Fibroblast of lung (primary cell): ENCODE measurements at regions not wholly inside any gene's neighbourhood (a gene's known extent, or its start where the extent isn't known, plus 50 kb on each side); places are given as distances from the start of the nearest gene placed in this dataset.

Experiments
- DNase-seq, 2 donors: peaks; one replicate each; pipeline versions ENCODE4 v3.0.0 to v3.0.0-alpha.2; 2010; ENCODE audit warnings: low read depth in 2 of 2
- H2AFZ ChIP-seq: 2 replicates; pipeline ENCODE4 v1.5.1; 2012; ENCODE audit warnings: low read length, control low read depth, inconsistent platforms
- H3K27ac ChIP-seq: 2 replicates; pipeline ENCODE4 v1.5.1; 2011; ENCODE audit warnings: low read length, control low read depth; ENCODE audit not compliant: insufficient read depth
- H3K27me3 ChIP-seq: 2 replicates; pipeline ENCODE4 v1.5.1; 2011; ENCODE audit warnings: mild to moderate bottlenecking, low read length; ENCODE audit not compliant: control insufficient read depth, insufficient read depth
- H3K36me3 ChIP-seq: 2 replicates; pipeline ENCODE4 v1.5.1; 2011; ENCODE audit warnings: low read length; ENCODE audit not compliant: control insufficient read depth, insufficient read depth
- H3K4me1 ChIP-seq: 2 replicates; pipeline ENCODE4 v1.5.1; 2011; ENCODE audit warnings: low read length; ENCODE audit not compliant: control insufficient read depth, insufficient read depth; ENCODE audit errors: extremely low read depth
- H3K4me2 ChIP-seq: 2 replicates; pipeline ENCODE4 v1.5.1; 2011; ENCODE audit warnings: low read length, control low read depth; ENCODE audit not compliant: insufficient read depth; ENCODE audit errors: extremely low read depth
- H3K4me3 ChIP-seq, 4 experiments: fragments of 200-600 bp in 1 of 4; sonication (generic) in 1 of 4; replicated peaks in 1 of 4; 2 replicates each; pipeline ENCODE4 v1.5.1; 2011 to 2016; ENCODE audit warnings: low read length in 4 of 4, low read depth in 3 of 4, mild to moderate bottlenecking in 3 of 4, control low read depth in 2 of 4, inconsistent platforms in 1 of 4, mixed read lengths in 1 of 4; ENCODE audit not compliant: insufficient read depth in 1 of 4; ENCODE audit errors: control extremely low read depth in 1 of 4
- H3K79me2 ChIP-seq: 2 replicates; pipeline ENCODE4 v1.5.1; 2012; ENCODE audit warnings: mild to moderate bottlenecking, low read length, inconsistent platforms; ENCODE audit not compliant: control insufficient read depth, insufficient read depth
- H3K9ac ChIP-seq: 2 replicates; pipeline ENCODE4 v1.5.1; 2011; ENCODE audit warnings: mild to moderate bottlenecking, low read length, control low read depth; ENCODE audit not compliant: insufficient read depth
- H3K9me3 ChIP-seq: 2 replicates; pipeline ENCODE4 v1.5.1; 2012; ENCODE audit warnings: low read depth, low read length; ENCODE audit not compliant: control insufficient read depth, insufficient read depth
- H4K20me1 ChIP-seq: 2 replicates; pipeline ENCODE4 v1.5.1; 2011; ENCODE audit warnings: low read length; ENCODE audit not compliant: control insufficient read depth, insufficient read depth; ENCODE audit errors: extremely low read depth
- CTCF ChIP-seq, 2 donors: IDR thresholded peaks in 1 of 2; conservative IDR thresholded peaks in 1 of 2; 1 replicate in 1 of 2; 2 replicates in 1 of 2; pipeline ENCODE4 v1.5.1; 2011 to 2012; ENCODE audit warnings: low read length in 2 of 2, control low read depth in 1 of 2, inconsistent platforms in 1 of 2, low read depth in 1 of 2, mild to moderate bottlenecking in 1 of 2
- EZH2 ChIP-seq: IDR thresholded peaks from 2 replicates; pipeline ENCODE4 v1.5.1; 2012; ENCODE audit warnings: low read length, control low read depth, mild to moderate bottlenecking; ENCODE audit errors: missing control alignments

GRCh38 chr11:97973352-97973857, 1047.3 kb upstream of the CNTN5 start:
- no peaks in the 10 kb centered on the region for H4K20me1 ChIP-seq
- no peaks in the 10 kb centered on the region for H3K36me3 ChIP-seq
- no peaks in the 10 kb centered on the region for H3K27me3 ChIP-seq
- DNase-seq, result no peak
- no peak overlapping the region for H2AFZ ChIP-seq
- no peak overlapping the region for H3K4me3 ChIP-seq
- no peak overlapping the region for H3K27ac ChIP-seq
- no peak for TF ChIP-seq EZH2
- TF ChIP-seq CTCF (conservative IDR thresholded peaks at IDR 0.05 in 1 of 2, IDR thresholded peaks at IDR 0.05 in 1 of 2; ENCODE audit: low read depth in 1 of 2, low read length in 2 of 2), result no peak
- no peak overlapping the region for H3K9ac ChIP-seq
- H3K4me2 ChIP-seq, result no peak overlapping the region
- H3K9me3 ChIP-seq, result no peaks in the 10 kb centered on the region
- no peaks in the 10 kb centered on the region for H3K4me1 ChIP-seq
- H3K79me2 ChIP-seq, result no peaks in the 10 kb centered on the region

GRCh38 chr11:97974798-97975498, 1045.8 kb upstream of the CNTN5 start:
- Histone ChIP-seq H2AFZ (no peak overlapping the region), H3K4me2 (no peak overlapping the region), H3K9ac (no peak overlapping the region), H3K9me3 (no peaks in the 10 kb centered on the region), H3K27ac (no peak overlapping the region), H3K36me3 (no peaks in the 10 kb centered on the region), H3K79me2 (no peaks in the 10 kb centered on the region), H3K4me3 (no peak overlapping the region), H4K20me1 (no peaks in the 10 kb centered on the region), H3K27me3 (no peaks in the 10 kb centered on the region), H3K4me1 (no peaks in the 10 kb centered on the region)
- no peak for TF ChIP-seq CTCF (conservative IDR thresholded peaks at IDR 0.05 in 1 of 2, IDR thresholded peaks at IDR 0.05 in 1 of 2; ENCODE audit: low read depth in 1 of 2, low read length in 2 of 2)
- TF ChIP-seq EZH2, result no peak
- no peak for DNase-seq

- Histone ChIP-seq H2AFZ (no peak overlapping the region), H3K79me2 (no peaks in the 10 kb centered on the region), H3K4me2 (no peak overlapping the region), H3K4me1 (no peaks in the 10 kb centered on the region), H3K9ac (no peak overlapping the region), H3K4me3 (no peak overlapping the region), H3K27me3 (no peaks in the 10 kb centered on the region), H3K27ac (no peak overlapping the region), H3K36me3 (no peaks in the 10 kb centered on the region), H3K9me3 (no peaks in the 10 kb centered on the region), H4K20me1 (no peaks in the 10 kb centered on the region)
- no peak for DNase-seq
- TF ChIP-seq EZH2, result no peak
- no peak for TF ChIP-seq CTCF (conservative IDR thresholded peaks at IDR 0.05 in 1 of 2, IDR thresholded peaks at IDR 0.05 in 1 of 2; ENCODE audit: low read depth in 1 of 2, low read length in 2 of 2)
These were observed 1043.0 kb upstream of the CNTN5 start for GRCh38 chr11:97977726-97978125.
